Keratinocyte (primary cell): ENCODE measurements at regions not wholly inside any gene's neighbourhood (a gene's known extent, or its start where the extent isn't known, plus 50 kb on each side); places are given as distances from the start of the nearest gene placed in this dataset.

Experiments used
- CTCF ChIP-seq, 3 experiments: IDR thresholded peaks in 1 of 3; conservative IDR thresholded peaks in 1 of 3; optimal IDR thresholded peaks in 1 of 3; 2 replicates in 2 of 3; 3 replicates in 1 of 3; pipeline versions ENCODE3 to v1.5.1; 2011; ENCODE audit warnings: low read length in 3 of 3, mild to moderate bottlenecking in 3 of 3, moderate library complexity in 2 of 3, control low read depth in 1 of 3, inconsistent platforms in 1 of 3; ENCODE audit not compliant: insufficient read depth in 2 of 3; ENCODE audit errors: extremely low read depth in 1 of 3
- EZH2 ChIP-seq: IDR thresholded peaks from one replicate; pipeline ENCODE4 v1.6.1; 2012; ENCODE audit warnings: inconsistent platforms, mild to moderate bottlenecking, low read length, moderate library complexity

- TF ChIP-seq CTCF (optimal IDR thresholded peaks at IDR 0.05 in 1 of 3, IDR thresholded peaks at IDR 0.05 in 1 of 3, conservative IDR thresholded peaks at IDR 0.05 in 1 of 3; ENCODE audit: extremely low read depth in 1 of 3, insufficient read depth in 2 of 3, low read length in 3 of 3) (no peak), EZH2 (no peak)
These were observed 181.2 kb downstream of the PLPPR4 start for GRCh38 chr1:99445486-99445885.
